GM23338 (cell line): ENCODE measurements at regions not wholly inside any gene's neighbourhood (a gene's known extent, or its start where the extent isn't known, plus 50 kb on each side); places are given as distances from the start of the nearest gene placed in this dataset.

Experiments used
- ATAC-seq: fragments of 200-7000 bp; cut with Tn5 transposase; 3 replicates; pipeline ENCODE4 v1.9.1; 2020
- DNase-seq: peaks from one replicate; pipeline ENCODE4 v3.0.0-alpha.2; 2015; ENCODE audit warnings: low spot score
- H2AFZ ChIP-seq: fragments of 200-600 bp; sonication (generic); 2 replicates; pipeline ENCODE4 v1.8.0; 2016; ENCODE audit warnings: antibody characterized with exemption, mild to moderate bottlenecking, moderate library complexity
- H3F3A ChIP-seq: fragments of 200-600 bp; sonication (generic); replicated peaks from 2 replicates; pipeline ENCODE4 v1.8.0; 2017; ENCODE audit warnings: antibody characterized with exemption, mixed run types, low read depth
- H3K27ac ChIP-seq: fragments of 200-600 bp; sonication (generic); 2 replicates; pipeline ENCODE4 v1.6.1; 2016; ENCODE audit warnings: low read depth
- H3K27me3 ChIP-seq: fragments of 200-600 bp; sonication (generic); 2 replicates; pipeline ENCODE4 v1.8.0; 2016; ENCODE audit warnings: mild to moderate bottlenecking, mixed run types, moderate library complexity; ENCODE audit not compliant: insufficient read depth
- H3K36me3 ChIP-seq: fragments of 200-600 bp; sonication (generic); 2 replicates; pipeline ENCODE4 v1.8.0; 2016; ENCODE audit warnings: mild to moderate bottlenecking; ENCODE audit not compliant: insufficient read depth
- H3K4me1 ChIP-seq: fragments of 200-600 bp; sonication (generic); 2 replicates; pipeline ENCODE4 v1.8.0; 2016; ENCODE audit warnings: mild to moderate bottlenecking, moderate library complexity; ENCODE audit not compliant: insufficient read depth
- H3K4me2 ChIP-seq: fragments of 200-600 bp; sonication (generic); 2 replicates; pipeline ENCODE4 v1.7.1; 2017; ENCODE audit warnings: mixed run types
- H3K4me3 ChIP-seq: fragments of 200-600 bp; sonication (generic); 2 replicates; pipeline ENCODE4 v1.6.1; 2016; ENCODE audit warnings: mixed run types
- H3K79me2 ChIP-seq: fragments of 200-600 bp; sonication (generic); replicated peaks from 2 replicates; pipeline ENCODE4 v1.8.0; 2017; ENCODE audit warnings: mild to moderate bottlenecking; ENCODE audit not compliant: insufficient read depth
- H3K9me2 ChIP-seq: fragments of 200-600 bp; sonication (generic); 2 replicates; pipeline ENCODE4 v1.8.0; 2017; ENCODE audit not compliant: insufficient read depth
- H4K20me1 ChIP-seq: fragments of 200-600 bp; sonication (generic); replicated peaks from 2 replicates; pipeline ENCODE4 v1.8.0; 2017; ENCODE audit warnings: mild to moderate bottlenecking; ENCODE audit not compliant: insufficient read depth
- H3K27ac Mint-ChIP-seq: 2 replicates; pipeline ENCODE4 v1.8.0; 2020; ENCODE audit warnings: inconsistent platforms, mild to moderate bottlenecking, moderate library complexity, mixed read lengths
- H3K27me3 Mint-ChIP-seq: 3 replicates; pipeline ENCODE4 v1.8.0; 2022; ENCODE audit warnings: low read depth, mild to moderate bottlenecking, moderate library complexity, mixed read lengths, inconsistent platforms; ENCODE audit not compliant: insufficient read depth, poor library complexity
- H3K36me3 Mint-ChIP-seq: 3 replicates; pipeline ENCODE4 v1.8.0; 2021; ENCODE audit warnings: low read depth, mild to moderate bottlenecking, inconsistent platforms, moderate library complexity, mixed read lengths
- H3K4me1 Mint-ChIP-seq: 3 replicates; pipeline ENCODE4 v1.8.0; 2020; ENCODE audit warnings: mild to moderate bottlenecking, inconsistent platforms, mixed read lengths
- H3K4me3 Mint-ChIP-seq: 3 replicates; pipeline ENCODE4 v1.8.0; 2021; ENCODE audit warnings: moderate library complexity, mild to moderate bottlenecking, inconsistent platforms, mixed read lengths
- H3K9me3 Mint-ChIP-seq: 3 replicates; pipeline ENCODE4 v1.8.0; 2020; ENCODE audit warnings: moderate library complexity, mild to moderate bottlenecking, inconsistent platforms, mixed read lengths
- CREB1 ChIP-seq: fragments of 250-450 bp; sonication (Bioruptor Pico); IDR thresholded peaks from 2 replicates; pipeline ENCODE4 v1.5.0; 2020; ENCODE audit warnings: low read depth, mild to moderate bottlenecking, moderate library complexity
- CTCF ChIP-seq, 2 experiments: fragments of 200-600 bp in 1 of 2; sonication (generic) in 1 of 2; conservative IDR thresholded peaks; 2 replicates each; pipeline versions ENCODE4 v1.5.1 to v1.6.1; 2016 to 2017; ENCODE audit warnings: antibody characterized with exemption in 2 of 2, low read depth in 2 of 2, mild to moderate bottlenecking in 2 of 2, moderate library complexity in 1 of 2
- ETS1 ChIP-seq: IDR thresholded peaks from 2 replicates; pipeline ENCODE4 v1.6.1; 2016; ENCODE audit warnings: antibody characterized with exemption
- EZH2 ChIP-seq: fragments of 200-600 bp; sonication (generic); IDR thresholded peaks from one replicate; pipeline ENCODE4 v1.8.0; 2017; ENCODE audit warnings: antibody characterized with exemption, mild to moderate bottlenecking, low read depth; ENCODE audit not compliant: unreplicated experiment
- EZH2phosphoT487 ChIP-seq: fragments of 200-600 bp; sonication (generic); IDR thresholded peaks from one replicate; pipeline ENCODE4 v1.8.1; 2018; ENCODE audit warnings: antibody characterized with exemption; ENCODE audit not compliant: unreplicated experiment
- JUNB ChIP-seq: IDR thresholded peaks from one replicate; pipeline ENCODE4 v1.6.1; 2016; ENCODE audit warnings: antibody characterized with exemption; ENCODE audit not compliant: unreplicated experiment
- NANOG ChIP-seq: IDR thresholded peaks from 2 replicates; pipeline ENCODE4 v1.6.1; 2016; ENCODE audit warnings: antibody characterized with exemption, borderline replicate concordance
- POLR2AphosphoS5 ChIP-seq: IDR thresholded peaks from 2 replicates; pipeline ENCODE4 v1.6.1; 2016; ENCODE audit warnings: antibody characterized with exemption, low read depth
- STAT1 ChIP-seq: IDR thresholded peaks from one replicate; pipeline ENCODE4 v1.6.1; 2016; ENCODE audit warnings: antibody characterized with exemption; ENCODE audit not compliant: unreplicated experiment
- ZNF114 ChIP-seq: fragments of 250-450 bp; sonication (Bioruptor Pico); IDR thresholded peaks from 2 replicates; pipeline ENCODE4 v1.5.0; 2020; ENCODE audit warnings: mild to moderate bottlenecking, moderate library complexity
- ZNF331 ChIP-seq: fragments of 250-450 bp; sonication (Bioruptor Pico); IDR thresholded peaks from 2 replicates; pipeline ENCODE4 v1.5.0; 2020; ENCODE audit warnings: low read depth, mild to moderate bottlenecking, moderate library complexity
- ZNF462 ChIP-seq: fragments of 250-450 bp; sonication (Bioruptor Pico); IDR thresholded peaks from 2 replicates; pipeline ENCODE4 v1.5.0; 2020; ENCODE audit warnings: mild to moderate bottlenecking, moderate library complexity

- DNase-seq (no peak), ATAC-seq (no peak)
- H3F3A ChIP-seq, result no peaks in the 10 kb centered on the region
- H3K27me3 Mint-ChIP-seq, result peaks cover 4% of the 10 kb centered on the region
- H3K4me2 ChIP-seq, result no peak overlapping the region
- H2AFZ ChIP-seq, result no peak overlapping the region
- TF ChIP-seq NANOG (no peak), ZNF331 (no peak), ZNF114 (CRISPR knock-in tag) (no peak), JUNB (no peak)
- no peaks in the 10 kb centered on the region for H3K9me2 ChIP-seq
- no peak overlapping the region for H3K27ac Mint-ChIP-seq
- H3K4me1 Mint-ChIP-seq, result peaks cover 21% of the 10 kb centered on the region
- no peaks in the 10 kb centered on the region for H3K36me3 Mint-ChIP-seq
- H3K9me3 Mint-ChIP-seq, result no peaks in the 10 kb centered on the region; the same call in 1 of the 3 replicates
- H3K4me1 ChIP-seq, result peaks cover 19% of the 10 kb centered on the region
- no peaks in the 10 kb centered on the region for H4K20me1 ChIP-seq
- H3K4me3 Mint-ChIP-seq, result no peak overlapping the region
- H3K4me3 ChIP-seq, result no peak overlapping the region
- H3K27ac ChIP-seq, result no peak overlapping the region
- no peaks in the 10 kb centered on the region for H3K27me3 ChIP-seq
- no peaks in the 10 kb centered on the region for H3K79me2 ChIP-seq
- H3K36me3 ChIP-seq, result no peaks in the 10 kb centered on the region
Observed at GRCh38 chr6:18746727-18747126, 359.6 kb downstream of the RNF144B start.

- no peaks in the 10 kb centered on the region for H4K20me1 ChIP-seq
- Mint-ChIP-seq H3K4me1 (peaks cover 36% of the 10 kb centered on the region), H3K36me3 (no peaks in the 10 kb centered on the region), H3K9me3 (no peaks in the 10 kb centered on the region; the same call in 1 of the 3 replicates), H3K4me3 (no peak overlapping the region), H3K27me3 (peaks cover 4% of the 10 kb centered on the region), H3K27ac (no peak overlapping the region)
- no peak overlapping the region for H2AFZ ChIP-seq
- H3K9me2 ChIP-seq, result no peaks in the 10 kb centered on the region
- no peaks in the 10 kb centered on the region; the same call in 1 of the 2 replicates for H3F3A ChIP-seq
- H3K4me2 ChIP-seq, result no peak overlapping the region
- H3K36me3 ChIP-seq, result no peaks in the 10 kb centered on the region
- H3K4me3 ChIP-seq, result no peak overlapping the region
- peaks cover 33% of the 10 kb centered on the region for H3K4me1 ChIP-seq
- no peaks in the 10 kb centered on the region for H3K79me2 ChIP-seq
- no peak for TF ChIP-seq CREB1
- TF ChIP-seq EZH2phosphoT487, result no peak
- no peak for TF ChIP-seq STAT1
- TF ChIP-seq POLR2AphosphoS5, result no peak
- no peak for TF ChIP-seq ZNF462 (CRISPR knock-in tag)
- no peak for TF ChIP-seq CTCF (conservative IDR thresholded peaks at IDR 0.05; ENCODE audit: low read depth in 2 of 2)
- TF ChIP-seq ETS1, result no peak
- no peak for TF ChIP-seq EZH2
- no peak for TF ChIP-seq NANOG
- TF ChIP-seq ZNF114 (CRISPR knock-in tag), result no peak
- H3K27ac ChIP-seq, result no peak overlapping the region
- ATAC-seq (peak; percentile 46), DNase-seq (no peak)
- H3K27me3 ChIP-seq, result no peaks in the 10 kb centered on the region
Observed at GRCh38 chr6:18748314-18748713, 361.2 kb downstream of the RNF144B start.
